ENCODE measurements at regions not wholly inside any gene's neighbourhood (a gene's known extent, or its start where the extent isn't known, plus 50 kb on each side); places are given as distances from the start of the nearest gene placed in this dataset.
"Not testable (repeated sequence)": the region's sequence is repeated elsewhere in the genome, so short reads cannot be mapped to it uniquely, and the experiment has no call there.

- TF ChIP-seq CTCF (optimal IDR thresholded peaks at IDR 0.05 in 1 of 3, IDR thresholded peaks at IDR 0.05 in 1 of 3, conservative IDR thresholded peaks at IDR 0.05 in 1 of 3; ENCODE audit: extremely low read depth in 1 of 3, insufficient read depth in 2 of 3, low read length in 3 of 3); EZH2 (IDR thresholded peaks at IDR 0.05; ENCODE audit: low read length): not testable (repeated sequence)
These were observed 236.6 kb upstream of the SOX2 start for GRCh38 chr3:181475146-181475545.
